SU-DHL-6 (cell line): ENCODE measurements at regions not wholly inside any gene's neighbourhood (a gene's known extent, or its start where the extent isn't known, plus 50 kb on each side); places are given as distances from the start of the nearest gene placed in this dataset.

Source experiments
- H2AFZ ChIP-seq: fragments of 200-600 bp; sonication (generic); 2 replicates; pipeline ENCODE4 v1.6.1; 2014; ENCODE audit warnings: low read depth, mild to moderate bottlenecking, moderate library complexity, mixed read lengths, antibody characterized with exemption, low read length; ENCODE audit not compliant: severe bottlenecking
- H3F3A ChIP-seq: fragments of 200-600 bp; shearing (Covaris generic); 2 replicates; pipeline ENCODE4 v1.6.0; 2016; ENCODE audit warnings: antibody characterized with exemption, mild to moderate bottlenecking; ENCODE audit not compliant: insufficient read depth
- H3K27ac ChIP-seq: fragments of 200-600 bp; sonication (generic); 2 replicates; pipeline ENCODE4 v1.5.1; 2016; ENCODE audit warnings: low read depth, mild to moderate bottlenecking, low read length, moderate library complexity, mixed read lengths
- H3K27me3 ChIP-seq: fragments of 200-600 bp; sonication (generic), shearing (Covaris generic); 2 replicates; pipeline ENCODE4 v1.6.0; 2014; ENCODE audit warnings: mild to moderate bottlenecking, low read length
- H3K36me3 ChIP-seq: fragments of 200-600 bp; sonication (generic); 2 replicates; pipeline ENCODE4 v1.6.1; 2014; ENCODE audit warnings: mild to moderate bottlenecking, low read length, mixed read lengths
- H3K4me2 ChIP-seq: fragments of 300-600, 200-600 bp; shearing (Covaris generic), sonication (generic); 2 replicates; pipeline ENCODE4 v1.6.0; 2014; ENCODE audit warnings: low read length, low read depth, mild to moderate bottlenecking; ENCODE audit not compliant: poor library complexity, severe bottlenecking
- H3K4me3 ChIP-seq: fragments of 200-600 bp; sonication (generic); 2 replicates; pipeline ENCODE4 v1.5.1; 2014; ENCODE audit warnings: antibody characterized with exemption, low read length, mild to moderate bottlenecking, mixed read lengths; ENCODE audit not compliant: insufficient read depth, poor library complexity, severe bottlenecking
- H3K79me2 ChIP-seq: fragments of 200-600 bp; sonication (generic); 2 replicates; pipeline ENCODE4 v1.6.1; 2014; ENCODE audit warnings: mild to moderate bottlenecking, low read length, moderate library complexity; ENCODE audit not compliant: insufficient read depth
- H3K9ac ChIP-seq: fragments of 200-600 bp; sonication (generic); 2 replicates; pipeline ENCODE4 v1.7.0; 2014; ENCODE audit warnings: mild to moderate bottlenecking, low read length
- H3K9me2 ChIP-seq: fragments of 200-600 bp; sonication (generic); replicated peaks from 2 replicates; pipeline ENCODE4 v1.6.1; 2014; ENCODE audit warnings: low read length; ENCODE audit not compliant: insufficient read depth
- H3K9me3 ChIP-seq: fragments of 200-600 bp; sonication (generic); 2 replicates; pipeline ENCODE4 v1.6.1; 2014; ENCODE audit warnings: low read length, mixed read lengths; ENCODE audit not compliant: insufficient read depth
- H4K20me1 ChIP-seq: fragments of 200-600 bp; sonication (generic); 2 replicates; pipeline ENCODE4 v1.6.1; 2014; ENCODE audit warnings: low read depth, mild to moderate bottlenecking, antibody characterized with exemption, low read length, moderate library complexity, mixed read lengths
- CTCF ChIP-seq: fragments of 200-600 bp; sonication (generic); IDR thresholded peaks from one replicate; pipeline ENCODE4 v1.5.1; 2017; ENCODE audit warnings: antibody characterized with exemption, mild to moderate bottlenecking, low read length, moderate library complexity; ENCODE audit not compliant: insufficient read depth, poor library complexity, severe bottlenecking
- EZH2phosphoT487 ChIP-seq: fragments of 200-600 bp; sonication (generic), shearing (Covaris generic); conservative IDR thresholded peaks from 2 replicates; pipeline ENCODE4 v1.6.1; 2018; ENCODE audit warnings: mild to moderate bottlenecking, antibody characterized with exemption, low read length, moderate library complexity, mixed read lengths

DNA sequence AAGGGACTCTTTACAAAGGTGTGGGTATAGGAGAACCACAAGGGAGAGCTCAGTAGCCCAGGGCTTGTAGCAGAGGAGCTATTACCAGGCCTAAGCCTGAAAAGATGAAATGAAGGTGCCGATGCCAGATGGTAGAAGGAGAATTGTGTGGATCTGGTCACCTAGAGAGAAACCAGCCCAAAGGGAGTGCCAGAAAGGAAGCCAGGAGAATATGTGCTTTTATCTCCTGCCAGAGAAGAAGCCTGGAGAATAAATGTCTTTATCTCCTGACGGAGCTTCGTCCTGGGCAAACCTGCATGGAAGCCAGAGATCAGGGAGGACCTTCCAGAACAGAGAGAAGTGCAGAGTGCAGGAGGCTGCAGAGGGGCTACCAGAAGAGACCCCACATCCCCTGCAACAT lies 142.6 kb downstream of the MED10 start:
- Histone ChIP-seq H3K79me2 (no peaks in the 10 kb centered on the region), H3K4me2 (no peak overlapping the region), H3K27me3 (no peaks in the 10 kb centered on the region), H3F3A (no peaks in the 10 kb centered on the region), H2AFZ (no peak overlapping the region), H3K9ac (no peak overlapping the region), H3K27ac (no peak overlapping the region), H3K9me3 (no peaks in the 10 kb centered on the region), H3K9me2 (no peaks in the 10 kb centered on the region), H4K20me1 (no peaks in the 10 kb centered on the region), H3K36me3 (no peaks in the 10 kb centered on the region), H3K4me3 (no peak overlapping the region)
- TF ChIP-seq CTCF (no peak), EZH2phosphoT487 (no peak)

DNA sequence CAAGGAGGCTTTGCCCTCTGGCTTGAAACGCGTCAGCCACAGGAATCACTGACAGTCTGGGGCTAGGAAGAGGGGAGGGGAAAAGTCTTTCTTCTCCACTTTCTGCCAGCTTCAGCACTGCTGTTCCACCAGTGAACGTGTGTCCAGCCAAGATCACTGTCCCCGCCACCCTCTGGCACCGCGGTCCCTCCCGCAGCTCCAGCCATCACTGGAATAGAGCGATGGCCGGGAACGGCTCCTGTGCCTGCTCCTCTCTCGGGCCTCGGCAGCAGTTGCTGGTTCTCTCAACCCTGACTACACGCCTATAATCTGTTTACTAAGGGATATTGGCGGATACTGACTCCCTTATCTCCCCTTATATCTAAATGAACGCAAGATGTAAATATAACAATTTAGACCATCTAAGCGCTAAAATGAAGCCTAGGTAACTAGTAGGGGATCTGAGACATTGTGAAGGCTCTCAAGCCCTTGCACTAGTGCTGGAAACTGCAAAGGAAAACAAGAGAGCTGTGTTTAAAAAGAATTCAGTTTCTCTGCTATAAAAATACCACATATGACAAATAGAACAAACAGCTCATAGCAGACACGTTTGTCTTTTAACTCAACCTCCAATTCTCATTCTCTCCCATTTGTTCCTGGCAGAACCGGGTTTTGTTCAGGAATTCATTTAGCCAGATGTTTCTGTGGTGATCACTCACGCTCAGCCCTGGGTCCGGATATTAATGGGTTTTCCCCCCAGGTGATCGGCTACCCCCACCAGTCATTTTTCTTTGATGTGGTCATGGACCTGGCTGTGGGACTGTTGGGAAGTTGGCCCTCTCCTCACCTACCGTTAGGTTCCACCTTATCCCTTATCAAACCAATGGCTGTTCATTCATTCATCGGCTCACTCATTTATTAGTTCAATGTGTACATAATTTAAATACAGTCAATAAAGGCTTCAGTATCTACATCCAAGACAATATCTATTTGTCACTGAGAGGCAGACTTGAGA lies 149.8 kb downstream of the MED10 start:
- Histone ChIP-seq H3K9ac (no peak overlapping the region), H3F3A (no peaks in the 10 kb centered on the region), H2AFZ (no peak overlapping the region), H3K79me2 (no peaks in the 10 kb centered on the region), H3K27me3 (no peaks in the 10 kb centered on the region), H3K9me2 (no peaks in the 10 kb centered on the region), H3K4me2 (no peak overlapping the region), H3K4me3 (no peak overlapping the region), H3K9me3 (no peaks in the 10 kb centered on the region), H3K27ac (no peak overlapping the region), H4K20me1 (no peaks in the 10 kb centered on the region), H3K36me3 (no peaks in the 10 kb centered on the region)
- no peak for TF ChIP-seq EZH2phosphoT487
- no peak for TF ChIP-seq CTCF

DNA sequence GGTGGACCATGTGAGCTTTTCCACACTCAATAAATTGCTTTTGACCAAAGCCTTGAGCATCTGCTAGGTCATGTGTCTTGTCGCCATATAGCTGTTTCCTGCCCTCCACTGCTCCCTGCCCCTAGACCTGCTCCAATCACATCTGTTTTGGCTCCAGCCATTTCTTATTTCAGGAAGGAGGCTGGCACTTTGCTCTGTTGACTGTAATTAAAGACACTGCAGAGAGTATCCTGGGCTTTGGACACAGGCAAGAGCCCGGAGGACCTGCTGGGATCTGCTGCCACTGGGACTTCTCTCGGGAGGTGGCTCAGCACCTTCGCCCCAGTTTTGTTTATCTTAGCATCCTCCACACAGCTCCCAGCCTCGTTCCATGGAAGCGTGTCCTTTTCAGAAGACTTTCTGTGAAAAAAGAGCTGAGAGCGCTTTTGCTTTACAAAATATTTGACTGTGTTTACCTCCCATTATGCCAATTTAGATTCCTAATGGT lies 153.2 kb downstream of the MED10 start:
- no peak for TF ChIP-seq EZH2phosphoT487
- no peak for TF ChIP-seq CTCF
- Histone ChIP-seq H3K79me2 (no peaks in the 10 kb centered on the region), H3F3A (no peaks in the 10 kb centered on the region), H3K4me3 (no peak overlapping the region), H3K9ac (no peak overlapping the region), H3K4me2 (no peak overlapping the region), H3K36me3 (no peaks in the 10 kb centered on the region), H3K27me3 (no peaks in the 10 kb centered on the region), H3K9me3 (no peaks in the 10 kb centered on the region), H2AFZ (no peak overlapping the region), H3K27ac (no peak overlapping the region), H3K9me2 (no peaks in the 10 kb centered on the region), H4K20me1 (no peaks in the 10 kb centered on the region)
